ENCODE measurements at regions not wholly inside any gene's neighbourhood (a gene's known extent, or its start where the extent isn't known, plus 50 kb on each side); places are given as distances from the start of the nearest gene placed in this dataset.

- no peak for DNase-seq (ENCODE audit: low read depth in 2 of 2)
Measured at GRCh38 chr5:1706021-1706420, 93.6 kb downstream of the MRPL36 start.

- no peak for DNase-seq (ENCODE audit: low read depth in 2 of 2)
Measured at GRCh38 chr5:1704676-1705075, 95.0 kb downstream of the MRPL36 start.

GRCh38 chr5:1704266-1704665 lies 95.4 kb downstream of the MRPL36 start:
- DNase-seq (ENCODE audit: low read depth in 2 of 2): no peak

GRCh38 chr5:1703352-1704050 lies 96.1 kb downstream of the MRPL36 start:
- DNase-seq (ENCODE audit: low read depth in 2 of 2): no peak

- no peak for DNase-seq (ENCODE audit: low read depth in 2 of 2)
Measured at GRCh38 chr5:1702318-1702717, 97.3 kb downstream of the MRPL36 start.

- DNase-seq (ENCODE audit: low read depth in 2 of 2): no peak
Measured at GRCh38 chr5:1701884-1702283, 97.8 kb downstream of the MRPL36 start.

- no peak for DNase-seq (ENCODE audit: low read depth in 2 of 2)
Measured at GRCh38 chr5:1701216-1701864, 98.3 kb downstream of the MRPL36 start.

- DNase-seq (ENCODE audit: low read depth in 2 of 2): no peak
Measured at GRCh38 chr5:1699394-1699793, 100.2 kb downstream of the MRPL36 start.

- DNase-seq (ENCODE audit: low read depth in 2 of 2): no peak
Measured at GRCh38 chr5:1698589-1699316, 100.9 kb downstream of the MRPL36 start.

GRCh38 chr5:1692381-1692780 lies 107.3 kb downstream of the MRPL36 start:
- DNase-seq (ENCODE audit: low read depth in 2 of 2): no peak

- DNase-seq (ENCODE audit: low read depth in 2 of 2): no peak
Measured at GRCh38 chr5:1687301-1687970, 112.2 kb downstream of the MRPL36 start.

GRCh38 chr5:1686016-1686802 lies 113.4 kb downstream of the MRPL36 start:
- DNase-seq (ENCODE audit: low read depth in 2 of 2): no peak

- no peak for DNase-seq (ENCODE audit: low read depth in 2 of 2)
Measured at GRCh38 chr5:1685066-1685465, 114.6 kb downstream of the MRPL36 start.

GRCh38 chr5:1681955-1682354 lies 117.7 kb downstream of the MRPL36 start:
- DNase-seq (ENCODE audit: low read depth in 2 of 2): no peak

- no peak for DNase-seq (ENCODE audit: low read depth in 2 of 2)
Measured at GRCh38 chr5:1673042-1673677, 126.5 kb downstream of the MRPL36 start.

- no peak for DNase-seq (ENCODE audit: low read depth in 2 of 2)
Measured at GRCh38 chr5:1672396-1672795, 127.2 kb downstream of the MRPL36 start.

- DNase-seq (ENCODE audit: low read depth in 2 of 2): no peak
Measured at GRCh38 chr5:1671351-1671750, 128.3 kb downstream of the MRPL36 start.

- DNase-seq (ENCODE audit: low read depth in 2 of 2): no peak
Measured at GRCh38 chr5:1670351-1670750, 129.3 kb downstream of the MRPL36 start.

GRCh38 chr5:1669276-1670155 lies 130.1 kb downstream of the MRPL36 start:
- DNase-seq (ENCODE audit: low read depth in 2 of 2): no peak

- DNase-seq (ENCODE audit: low read depth in 2 of 2): peak; percentile 27 to 28
Measured at GRCh38 chr5:1668141-1668721, 131.4 kb downstream of the MRPL36 start.
